ENCODE measurements at regions not wholly inside any gene's neighbourhood (a gene's known extent, or its start where the extent isn't known, plus 50 kb on each side); places are given as distances from the start of the nearest gene placed in this dataset.

GRCh38 chrX:79704325-79704724 is 310.2 kb upstream of the TBX22 start:
- TF ChIP-seq, protein P1, sequence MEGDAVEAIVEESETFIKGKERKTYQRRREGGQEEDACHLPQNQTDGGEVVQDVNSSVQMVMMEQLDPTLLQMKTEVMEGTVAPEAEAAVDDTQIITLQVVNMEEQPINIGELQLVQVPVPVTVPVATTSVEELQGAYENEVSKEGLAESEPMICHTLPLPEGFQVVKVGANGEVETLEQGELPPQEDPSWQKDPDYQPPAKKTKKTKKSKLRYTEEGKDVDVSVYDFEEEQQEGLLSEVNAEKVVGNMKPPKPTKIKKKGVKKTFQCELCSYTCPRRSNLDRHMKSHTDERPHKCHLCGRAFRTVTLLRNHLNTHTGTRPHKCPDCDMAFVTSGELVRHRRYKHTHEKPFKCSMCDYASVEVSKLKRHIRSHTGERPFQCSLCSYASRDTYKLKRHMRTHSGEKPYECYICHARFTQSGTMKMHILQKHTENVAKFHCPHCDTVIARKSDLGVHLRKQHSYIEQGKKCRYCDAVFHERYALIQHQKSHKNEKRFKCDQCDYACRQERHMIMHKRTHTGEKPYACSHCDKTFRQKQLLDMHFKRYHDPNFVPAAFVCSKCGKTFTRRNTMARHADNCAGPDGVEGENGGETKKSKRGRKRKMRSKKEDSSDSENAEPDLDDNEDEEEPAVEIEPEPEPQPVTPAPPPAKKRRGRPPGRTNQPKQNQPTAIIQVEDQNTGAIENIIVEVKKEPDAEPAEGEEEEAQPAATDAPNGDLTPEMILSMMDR (conservative IDR thresholded peaks at IDR 0.05; ENCODE audit: low read depth in 2 of 2) = no peak
- no peak for TF ChIP-seq REST (IDR thresholded peaks at IDR 0.05; ENCODE audit: unreplicated experiment)
- no peak for TF ChIP-seq ZNF114 (CRISPR knock-in tag; IDR thresholded peaks at IDR 0.05)
- TF ChIP-seq ZNF331 (CRISPR knock-in tag; IDR thresholded peaks at IDR 0.05; ENCODE audit: low read depth) = no peak
- TF ChIP-seq NANOG (IDR thresholded peaks at IDR 0.05; ENCODE audit: borderline replicate concordance) = no peak
- no peaks in the 10 kb centered on the region for H3K79me2 ChIP-seq (replicated peaks; ENCODE audit: insufficient read depth)
- H3K9me2 ChIP-seq (ENCODE audit: insufficient read depth) = no peaks in the 10 kb centered on the region
- H3K36me3 ChIP-seq (ENCODE audit: insufficient read depth) = no peaks in the 10 kb centered on the region
- H3K4me2 ChIP-seq = no peak overlapping the region
- H3K4me3 ChIP-seq = no peak overlapping the region
- H3F3A ChIP-seq (replicated peaks; ENCODE audit: low read depth) = no peaks in the 10 kb centered on the region
- Mint-ChIP-seq H3K36me3 (ENCODE audit: low read depth) (no peaks in the 10 kb centered on the region), H3K4me3 (no peak overlapping the region), H3K4me1 (no peaks in the 10 kb centered on the region), H3K27me3 (ENCODE audit: insufficient read depth, low read depth, poor library complexity) (no peaks in the 10 kb centered on the region), H3K27ac (no peak overlapping the region), H3K9me3 (no peaks in the 10 kb centered on the region)
- no peaks in the 10 kb centered on the region for H3K4me1 ChIP-seq (ENCODE audit: insufficient read depth)
- H3K27me3 ChIP-seq (ENCODE audit: insufficient read depth) = no peaks in the 10 kb centered on the region
- H2AFZ ChIP-seq = no peak overlapping the region
- ATAC-seq = no peak
- no peaks in the 10 kb centered on the region for H4K20me1 ChIP-seq (replicated peaks; ENCODE audit: insufficient read depth)
- H3K27ac ChIP-seq (ENCODE audit: low read depth) = no peak overlapping the region
- no peak for DNase-seq (ENCODE audit: low spot score)

- Mint-ChIP-seq H3K27me3 (ENCODE audit: insufficient read depth, low read depth, poor library complexity) (no peaks in the 10 kb centered on the region), H3K9me3 (peaks cover 6% of the 10 kb centered on the region; the same call in 1 of the 3 replicates), H3K4me3 (no peak overlapping the region), H3K4me1 (peaks cover 3% of the 10 kb centered on the region; the same call in 1 of the 3 replicates), H3K27ac (no peak overlapping the region), H3K36me3 (ENCODE audit: low read depth) (peaks cover 5% of the 10 kb centered on the region; the same call in 1 of the 3 replicates)
- Histone ChIP-seq H3F3A (replicated peaks; ENCODE audit: low read depth) (no peaks in the 10 kb centered on the region), H3K27me3 (ENCODE audit: insufficient read depth) (no peaks in the 10 kb centered on the region), H3K36me3 (ENCODE audit: insufficient read depth) (no peaks in the 10 kb centered on the region), H3K9me2 (ENCODE audit: insufficient read depth) (no peaks in the 10 kb centered on the region), H3K4me1 (ENCODE audit: insufficient read depth) (no peaks in the 10 kb centered on the region), H3K4me2 (no peak overlapping the region), H3K4me3 (no peak overlapping the region), H2AFZ (no peak overlapping the region), H3K27ac (ENCODE audit: low read depth) (no peak overlapping the region), H3K79me2 (replicated peaks; ENCODE audit: insufficient read depth) (no peaks in the 10 kb centered on the region), H4K20me1 (replicated peaks; ENCODE audit: insufficient read depth) (no peaks in the 10 kb centered on the region)
- ATAC-seq (no peak), DNase-seq (ENCODE audit: low spot score) (no peak)
- TF ChIP-seq POLR2AphosphoS5 (IDR thresholded peaks at IDR 0.05; ENCODE audit: low read depth) = no peak
These were observed 306.0 kb upstream of the TBX22 start for GRCh38 chrX:79708581-79708980.
